ENCODE measurements at regions not wholly inside any gene's neighbourhood (a gene's known extent, or its start where the extent isn't known, plus 50 kb on each side); places are given as distances from the start of the nearest gene placed in this dataset.

- TF ChIP-seq ESRRG (CRISPR knock-in tag; IDR thresholded peaks at IDR 0.05): no peak
- TF ChIP-seq TOX (CRISPR knock-in tag; IDR thresholded peaks at IDR 0.05; ENCODE audit: borderline replicate concordance): no peak
- no peak for TF ChIP-seq ISL1 (CRISPR knock-in tag; IDR thresholded peaks at IDR 0.05)
- no peak for TF ChIP-seq ZFP3 (CRISPR knock-in tag; IDR thresholded peaks at IDR 0.05)
- no peak for TF ChIP-seq ZNF565 (CRISPR knock-in tag; conservative IDR thresholded peaks at IDR 0.05; ENCODE audit: low read depth)
- TF ChIP-seq SNAI2 (CRISPR knock-in tag; IDR thresholded peaks at IDR 0.05): no peak
- no peak for TF ChIP-seq PPARA (CRISPR knock-in tag; IDR thresholded peaks at IDR 0.05; ENCODE audit: borderline replicate concordance)
- TF ChIP-seq, protein P1, sequence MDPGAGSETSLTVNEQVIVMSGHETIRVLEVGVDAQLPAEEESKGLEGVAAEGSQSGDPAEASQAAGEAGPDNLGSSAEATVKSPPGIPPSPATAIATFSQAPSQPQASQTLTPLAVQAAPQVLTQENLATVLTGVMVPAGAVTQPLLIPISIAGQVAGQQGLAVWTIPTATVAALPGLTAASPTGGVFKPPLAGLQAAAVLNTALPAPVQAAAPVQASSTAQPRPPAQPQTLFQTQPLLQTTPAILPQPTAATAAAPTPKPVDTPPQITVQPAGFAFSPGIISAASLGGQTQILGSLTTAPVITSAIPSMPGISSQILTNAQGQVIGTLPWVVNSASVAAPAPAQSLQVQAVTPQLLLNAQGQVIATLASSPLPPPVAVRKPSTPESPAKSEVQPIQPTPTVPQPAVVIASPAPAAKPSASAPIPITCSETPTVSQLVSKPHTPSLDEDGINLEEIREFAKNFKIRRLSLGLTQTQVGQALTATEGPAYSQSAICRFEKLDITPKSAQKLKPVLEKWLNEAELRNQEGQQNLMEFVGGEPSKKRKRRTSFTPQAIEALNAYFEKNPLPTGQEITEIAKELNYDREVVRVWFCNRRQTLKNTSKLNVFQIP (CRISPR knock-in tag; IDR thresholded peaks at IDR 0.05; ENCODE audit: borderline replicate concordance, low read depth): no peak
- no peak for ATAC-seq
These were observed 1173.6 kb downstream of the KCNT2 start for GRCh38 chr1:195434566-195435203.

- ATAC-seq: no peak
- no peak for TF ChIP-seq ZNF8 (CRISPR knock-in tag; IDR thresholded peaks at IDR 0.05)
- no peak for TF ChIP-seq ZNF565 (CRISPR knock-in tag; conservative IDR thresholded peaks at IDR 0.05; ENCODE audit: low read depth)
- no peak for TF ChIP-seq ZC3H10 (CRISPR knock-in tag; IDR thresholded peaks at IDR 0.05)
These were observed 1177.4 kb downstream of the KCNT2 start for GRCh38 chr1:195430826-195431225.

DNA sequence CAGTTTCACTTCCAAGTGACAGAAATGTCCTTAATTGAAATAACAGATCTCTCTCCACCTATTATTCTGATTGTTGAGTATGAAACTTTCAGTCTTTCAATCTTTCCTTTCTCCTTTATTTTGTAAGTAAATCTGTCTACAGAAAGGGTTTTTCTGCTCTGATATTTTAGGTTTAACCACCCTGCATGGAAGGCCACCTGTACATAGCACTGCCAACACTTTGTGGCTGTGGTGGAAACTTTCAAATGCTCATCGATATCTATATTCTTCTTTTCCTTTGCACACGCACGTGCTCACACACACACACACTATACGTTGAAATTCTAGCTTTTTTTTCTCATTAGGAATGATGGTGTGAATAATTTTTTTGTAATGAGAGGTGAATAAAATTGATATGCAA is 1179.3 kb downstream of the KCNT2 start:
- no peak for ATAC-seq
- no peak for TF ChIP-seq TOX (CRISPR knock-in tag; IDR thresholded peaks at IDR 0.05; ENCODE audit: borderline replicate concordance)
- no peak for TF ChIP-seq ZNF8 (CRISPR knock-in tag; IDR thresholded peaks at IDR 0.05)
- no peak for TF ChIP-seq PPARA (CRISPR knock-in tag; IDR thresholded peaks at IDR 0.05; ENCODE audit: borderline replicate concordance)
- TF ChIP-seq ISL1 (CRISPR knock-in tag; IDR thresholded peaks at IDR 0.05): no peak
- TF ChIP-seq ZFP30 (CRISPR knock-in tag; IDR thresholded peaks at IDR 0.05): no peak
- no peak for TF ChIP-seq ZC3H10 (CRISPR knock-in tag; IDR thresholded peaks at IDR 0.05)
- TF ChIP-seq RARB (CRISPR knock-in tag; IDR thresholded peaks at IDR 0.05): no peak
- TF ChIP-seq, protein P1 (CRISPR knock-in tag; IDR thresholded peaks at IDR 0.05; ENCODE audit: borderline replicate concordance, low read depth): no peak
- no peak for TF ChIP-seq ZFP3 (CRISPR knock-in tag; IDR thresholded peaks at IDR 0.05)
- TF ChIP-seq SNAI2 (CRISPR knock-in tag; IDR thresholded peaks at IDR 0.05): no peak
- TF ChIP-seq, protein P2, sequence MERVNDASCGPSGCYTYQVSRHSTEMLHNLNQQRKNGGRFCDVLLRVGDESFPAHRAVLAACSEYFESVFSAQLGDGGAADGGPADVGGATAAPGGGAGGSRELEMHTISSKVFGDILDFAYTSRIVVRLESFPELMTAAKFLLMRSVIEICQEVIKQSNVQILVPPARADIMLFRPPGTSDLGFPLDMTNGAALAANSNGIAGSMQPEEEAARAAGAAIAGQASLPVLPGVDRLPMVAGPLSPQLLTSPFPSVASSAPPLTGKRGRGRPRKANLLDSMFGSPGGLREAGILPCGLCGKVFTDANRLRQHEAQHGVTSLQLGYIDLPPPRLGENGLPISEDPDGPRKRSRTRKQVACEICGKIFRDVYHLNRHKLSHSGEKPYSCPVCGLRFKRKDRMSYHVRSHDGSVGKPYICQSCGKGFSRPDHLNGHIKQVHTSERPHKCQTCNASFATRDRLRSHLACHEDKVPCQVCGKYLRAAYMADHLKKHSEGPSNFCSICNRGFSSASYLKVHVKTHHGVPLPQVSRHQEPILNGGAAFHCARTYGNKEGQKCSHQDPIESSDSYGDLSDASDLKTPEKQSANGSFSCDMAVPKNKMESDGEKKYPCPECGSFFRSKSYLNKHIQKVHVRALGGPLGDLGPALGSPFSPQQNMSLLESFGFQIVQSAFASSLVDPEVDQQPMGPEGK (CRISPR knock-in tag; IDR thresholded peaks at IDR 0.05; ENCODE audit: borderline replicate concordance): no peak
- no peak for TF ChIP-seq GLIS3 (CRISPR knock-in tag; IDR thresholded peaks at IDR 0.05)
- TF ChIP-seq, protein P3, sequence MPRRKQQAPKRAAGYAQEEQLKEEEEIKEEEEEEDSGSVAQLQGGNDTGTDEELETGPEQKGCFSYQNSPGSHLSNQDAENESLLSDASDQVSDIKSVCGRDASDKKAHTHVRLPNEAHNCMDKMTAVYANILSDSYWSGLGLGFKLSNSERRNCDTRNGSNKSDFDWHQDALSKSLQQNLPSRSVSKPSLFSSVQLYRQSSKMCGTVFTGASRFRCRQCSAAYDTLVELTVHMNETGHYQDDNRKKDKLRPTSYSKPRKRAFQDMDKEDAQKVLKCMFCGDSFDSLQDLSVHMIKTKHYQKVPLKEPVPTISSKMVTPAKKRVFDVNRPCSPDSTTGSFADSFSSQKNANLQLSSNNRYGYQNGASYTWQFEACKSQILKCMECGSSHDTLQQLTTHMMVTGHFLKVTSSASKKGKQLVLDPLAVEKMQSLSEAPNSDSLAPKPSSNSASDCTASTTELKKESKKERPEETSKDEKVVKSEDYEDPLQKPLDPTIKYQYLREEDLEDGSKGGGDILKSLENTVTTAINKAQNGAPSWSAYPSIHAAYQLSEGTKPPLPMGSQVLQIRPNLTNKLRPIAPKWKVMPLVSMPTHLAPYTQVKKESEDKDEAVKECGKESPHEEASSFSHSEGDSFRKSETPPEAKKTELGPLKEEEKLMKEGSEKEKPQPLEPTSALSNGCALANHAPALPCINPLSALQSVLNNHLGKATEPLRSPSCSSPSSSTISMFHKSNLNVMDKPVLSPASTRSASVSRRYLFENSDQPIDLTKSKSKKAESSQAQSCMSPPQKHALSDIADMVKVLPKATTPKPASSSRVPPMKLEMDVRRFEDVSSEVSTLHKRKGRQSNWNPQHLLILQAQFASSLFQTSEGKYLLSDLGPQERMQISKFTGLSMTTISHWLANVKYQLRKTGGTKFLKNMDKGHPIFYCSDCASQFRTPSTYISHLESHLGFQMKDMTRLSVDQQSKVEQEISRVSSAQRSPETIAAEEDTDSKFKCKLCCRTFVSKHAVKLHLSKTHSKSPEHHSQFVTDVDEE (CRISPR knock-in tag; IDR thresholded peaks at IDR 0.05): no peak
- no peak for TF ChIP-seq ZNF70 (CRISPR knock-in tag; IDR thresholded peaks at IDR 0.05)
- no peak for TF ChIP-seq ARNTL (CRISPR knock-in tag; IDR thresholded peaks at IDR 0.05; ENCODE audit: borderline replicate concordance, low read depth)
- TF ChIP-seq CSDC2 (CRISPR knock-in tag; IDR thresholded peaks at IDR 0.05): no peak
- TF ChIP-seq TCF4 (CRISPR knock-in tag; IDR thresholded peaks at IDR 0.05; ENCODE audit: borderline replicate concordance): no peak
- TF ChIP-seq ZNF565 (CRISPR knock-in tag; conservative IDR thresholded peaks at IDR 0.05; ENCODE audit: low read depth): no peak
- TF ChIP-seq, protein P4, sequence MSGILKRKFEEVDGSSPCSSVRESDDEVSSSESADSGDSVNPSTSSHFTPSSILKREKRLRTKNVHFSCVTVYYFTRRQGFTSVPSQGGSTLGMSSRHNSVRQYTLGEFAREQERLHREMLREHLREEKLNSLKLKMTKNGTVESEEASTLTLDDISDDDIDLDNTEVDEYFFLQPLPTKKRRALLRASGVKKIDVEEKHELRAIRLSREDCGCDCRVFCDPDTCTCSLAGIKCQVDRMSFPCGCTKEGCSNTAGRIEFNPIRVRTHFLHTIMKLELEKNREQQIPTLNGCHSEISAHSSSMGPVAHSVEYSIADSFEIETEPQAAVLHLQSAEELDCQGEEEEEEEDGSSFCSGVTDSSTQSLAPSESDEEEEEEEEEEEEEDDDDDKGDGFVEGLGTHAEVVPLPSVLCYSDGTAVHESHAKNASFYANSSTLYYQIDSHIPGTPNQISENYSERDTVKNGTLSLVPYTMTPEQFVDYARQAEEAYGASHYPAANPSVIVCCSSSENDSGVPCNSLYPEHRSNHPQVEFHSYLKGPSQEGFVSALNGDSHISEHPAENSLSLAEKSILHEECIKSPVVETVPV (CRISPR knock-in tag; IDR thresholded peaks at IDR 0.05): no peak
- TF ChIP-seq, protein P5, sequence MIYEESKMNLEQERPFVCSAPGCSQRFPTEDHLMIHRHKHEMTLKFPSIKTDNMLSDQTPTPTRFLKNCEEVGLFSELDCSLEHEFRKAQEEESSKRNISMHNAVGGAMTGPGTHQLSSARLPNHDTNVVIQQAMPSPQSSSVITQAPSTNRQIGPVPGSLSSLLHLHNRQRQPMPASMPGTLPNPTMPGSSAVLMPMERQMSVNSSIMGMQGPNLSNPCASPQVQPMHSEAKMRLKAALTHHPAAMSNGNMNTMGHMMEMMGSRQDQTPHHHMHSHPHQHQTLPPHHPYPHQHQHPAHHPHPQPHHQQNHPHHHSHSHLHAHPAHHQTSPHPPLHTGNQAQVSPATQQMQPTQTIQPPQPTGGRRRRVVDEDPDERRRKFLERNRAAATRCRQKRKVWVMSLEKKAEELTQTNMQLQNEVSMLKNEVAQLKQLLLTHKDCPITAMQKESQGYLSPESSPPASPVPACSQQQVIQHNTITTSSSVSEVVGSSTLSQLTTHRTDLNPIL (CRISPR knock-in tag; IDR thresholded peaks at IDR 0.05; ENCODE audit: low read depth): no peak
